Testis (tissue), 2 donors: ENCODE measurements at regions not wholly inside any gene's neighbourhood (a gene's known extent, or its start where the extent isn't known, plus 50 kb on each side); places are given as distances from the start of the nearest gene placed in this dataset.

Experiments
- DNase-seq: peaks from one replicate; pipeline ENCODE4 v3.0.0-alpha.2; 2019
- H3K27ac ChIP-seq, 2 donors: fragments of 200-600 bp; sonication (generic); one replicate each; pipeline ENCODE4 v1.5.1; 2019
- H3K27me3 ChIP-seq: fragments of 200-600 bp; sonication (generic); one replicate; pipeline ENCODE4 v1.5.1; 2019
- H3K36me3 ChIP-seq: fragments of 200-600 bp; sonication (generic); one replicate; pipeline ENCODE4 v1.5.1; 2017; ENCODE audit warnings: low read depth; ENCODE audit errors: missing control alignments
- H3K4me1 ChIP-seq: fragments of 200-600 bp; sonication (generic); one replicate; pipeline ENCODE4 v1.5.1; 2019
- H3K4me3 ChIP-seq, 2 donors: fragments of 200-600 bp; sonication (generic); one replicate each; pipeline ENCODE4 v1.5.1; 2017 to 2019
- H3K9me3 ChIP-seq: fragments of 200-600 bp; sonication (generic); one replicate; pipeline ENCODE4 v1.5.1; 2017
- CTCF ChIP-seq, 3 experiments: fragments of 450-650 bp in 2 of 3; fragments of 200-600 bp in 1 of 3; sonication (generic) in 1 of 3; IDR thresholded peaks; one replicate each; pipeline ENCODE4 v1.5.1; 2016 to 2019; ENCODE audit warnings: antibody characterized with exemption in 3 of 3, mild to moderate bottlenecking in 2 of 3, moderate library complexity in 1 of 3
- POLR2A ChIP-seq: fragments of 450-650 bp; IDR thresholded peaks from one replicate; pipeline ENCODE4 v1.6.1; 2017; ENCODE audit warnings: antibody characterized with exemption, mild to moderate bottlenecking, moderate library complexity
- WGBS, 2 donors: methylation state at CpG; one replicate each; pipeline ENCODE4 v1.1.5; 2018; 5-methylcytosine and 5-hydroxymethylcytosine counted together
- intact Hi-C: fragments of 100-400 bp; cut with DNase I; formaldehyde crosslinking; loops from one replicate; pipeline ENCODE4 v1.15.1; 2023; ENCODE audit warnings: low total_unique reads

GRCh38 chr4:28600958-28601357 lies 1740.3 kb downstream of the STIM2 start:
- Histone ChIP-seq H3K4me3 (no peak overlapping the region), H3K9me3 (no peaks in the 10 kb centered on the region), H3K4me1 (no peaks in the 10 kb centered on the region), H3K27ac (no peak overlapping the region), H3K36me3 (no peaks in the 10 kb centered on the region), H3K27me3 (no peaks in the 10 kb centered on the region)
- WGBS, 2 donors: 78 to 90% methylated on average over 2 of the region's 2 CpGs
- no peak for DNase-seq
- intact Hi-C loops: no loop called here
- TF ChIP-seq POLR2A (no peak), CTCF (IDR thresholded peaks at IDR 0.05) (no peak)

GRCh38 chr4:28621591-28621990 lies 1761.0 kb downstream of the STIM2 start:
- intact Hi-C loops: no loop called here
- H3K36me3 ChIP-seq: no peaks in the 10 kb centered on the region
- TF ChIP-seq CTCF (IDR thresholded peaks at IDR 0.05): no peak
- no peak for TF ChIP-seq POLR2A
- no peaks in the 10 kb centered on the region for H3K27me3 ChIP-seq
- no peak for DNase-seq
- no peak overlapping the region for H3K4me3 ChIP-seq
- no peak overlapping the region for H3K27ac ChIP-seq
- WGBS, 2 donors: 63% methylated on average over 3 of the region's 3 CpGs
- no peaks in the 10 kb centered on the region for H3K4me1 ChIP-seq
- no peaks in the 10 kb centered on the region for H3K9me3 ChIP-seq

- Histone ChIP-seq H3K27me3 (no peaks in the 10 kb centered on the region), H3K4me1 (no peaks in the 10 kb centered on the region), H3K27ac (no peak overlapping the region), H3K36me3 (no peaks in the 10 kb centered on the region), H3K9me3 (no peaks in the 10 kb centered on the region), H3K4me3 (no peak overlapping the region)
- TF ChIP-seq POLR2A: no peak
- no peak for TF ChIP-seq CTCF (IDR thresholded peaks at IDR 0.05)
- 79 to 84% methylated on average over 3 of the region's 3 CpGs for WGBS, 2 donors
- DNase-seq: no peak
- intact Hi-C loops: no loop called here
These were observed 1776.3 kb downstream of the STIM2 start for GRCh38 chr4:28636971-28637370.

GRCh38 chr4:28639747-28640146 lies 1779.1 kb downstream of the STIM2 start:
- H3K27ac ChIP-seq: no peak overlapping the region
- H3K27me3 ChIP-seq: no peaks in the 10 kb centered on the region
- no peak for TF ChIP-seq CTCF (IDR thresholded peaks at IDR 0.05)
- no peak for TF ChIP-seq POLR2A
- no peaks in the 10 kb centered on the region for H3K9me3 ChIP-seq
- no peaks in the 10 kb centered on the region for H3K4me1 ChIP-seq
- no peaks in the 10 kb centered on the region for H3K36me3 ChIP-seq
- no peak overlapping the region for H3K4me3 ChIP-seq
- 90 to 91% methylated on average over 2 of the region's 2 CpGs for WGBS, 2 donors
- DNase-seq: no peak
- intact Hi-C loops: no loop called here

- Histone ChIP-seq H3K36me3 (no peaks in the 10 kb centered on the region), H3K4me3 (no peak overlapping the region), H3K4me1 (no peaks in the 10 kb centered on the region), H3K9me3 (no peaks in the 10 kb centered on the region), H3K27me3 (no peaks in the 10 kb centered on the region), H3K27ac (no peak overlapping the region)
- no peak for DNase-seq
- TF ChIP-seq CTCF (IDR thresholded peaks at IDR 0.05) (no peak), POLR2A (no peak)
- intact Hi-C loops: no loop called here
- WGBS, 2 donors: 82 to 84% methylated on average over 3 of the region's 3 CpGs
These were observed 1794.0 kb downstream of the STIM2 start for GRCh38 chr4:28654618-28655017.
